NCI-H1436 treated with DMSO at 0.1 percent for 48 hours (cell line): ENCODE measurements at regions not wholly inside any gene's neighbourhood (a gene's known extent, or its start where the extent isn't known, plus 50 kb on each side); places are given as distances from the start of the nearest gene placed in this dataset.

Experiments
- DNase-seq: peaks from one replicate; lab custom pipeline; 2025; lab: John Stamatoyannopoulos, UW

DNA sequence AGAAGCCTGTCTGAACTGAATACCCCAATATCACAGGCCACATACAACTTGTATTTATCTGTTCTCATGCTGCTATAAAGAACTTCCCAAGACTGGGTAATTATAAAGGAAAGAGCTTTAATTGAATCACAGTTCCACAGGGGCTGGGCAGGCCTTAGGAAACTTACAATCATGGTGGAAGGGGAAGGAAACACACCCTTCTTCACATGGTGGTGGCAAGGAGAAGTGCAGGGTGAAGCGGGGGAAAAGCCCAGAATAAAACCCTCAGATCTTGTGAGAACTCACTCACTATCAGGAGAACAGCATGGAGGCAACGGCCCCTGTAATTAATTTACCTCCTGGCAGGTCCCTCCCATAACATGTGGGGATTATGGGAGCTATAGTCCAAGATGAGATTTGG lies 50.3 kb upstream of the FNDC1 start:
- DNase-seq, result no peak

DNA sequence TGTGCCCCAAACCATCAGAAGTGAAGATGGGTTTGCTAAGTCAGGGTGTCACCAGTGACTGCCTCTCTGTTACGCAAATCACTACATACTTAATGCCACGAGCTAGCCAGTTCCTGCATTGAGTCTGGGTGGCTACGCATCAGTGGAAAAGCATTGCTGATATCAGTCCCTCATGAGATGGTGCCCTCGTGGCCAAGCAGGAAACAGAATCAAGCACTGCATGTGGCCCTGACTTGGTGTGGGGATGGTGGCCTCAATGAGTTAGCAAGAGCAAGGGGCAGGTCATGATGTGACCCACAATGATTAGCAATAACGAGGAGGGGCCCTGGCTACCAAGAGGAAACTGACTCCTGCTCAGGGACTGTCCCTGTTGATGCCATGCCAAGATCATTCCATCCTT lies 51.6 kb upstream of the FNDC1 start:
- no peak for DNase-seq

DNA sequence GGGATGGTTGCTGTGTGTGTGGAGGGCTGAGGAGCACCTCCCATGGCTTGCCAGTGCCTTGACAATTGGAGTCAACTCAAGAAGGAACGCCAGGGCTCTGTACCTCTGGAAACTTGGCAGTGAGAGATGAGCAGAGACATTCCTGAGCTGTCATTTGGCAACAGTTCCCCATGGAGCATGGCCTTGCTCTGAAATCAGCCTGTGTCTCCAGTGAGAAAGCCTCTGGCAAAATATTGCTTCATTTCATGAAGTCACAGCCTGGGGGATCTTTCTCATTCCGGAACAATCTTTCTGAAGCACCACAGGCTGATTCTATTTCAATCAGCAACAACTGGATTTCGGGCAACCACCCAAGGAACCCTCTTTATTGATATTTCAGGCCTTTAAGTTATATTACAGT lies 52.2 kb upstream of the FNDC1 start:
- no peak for DNase-seq

DNA sequence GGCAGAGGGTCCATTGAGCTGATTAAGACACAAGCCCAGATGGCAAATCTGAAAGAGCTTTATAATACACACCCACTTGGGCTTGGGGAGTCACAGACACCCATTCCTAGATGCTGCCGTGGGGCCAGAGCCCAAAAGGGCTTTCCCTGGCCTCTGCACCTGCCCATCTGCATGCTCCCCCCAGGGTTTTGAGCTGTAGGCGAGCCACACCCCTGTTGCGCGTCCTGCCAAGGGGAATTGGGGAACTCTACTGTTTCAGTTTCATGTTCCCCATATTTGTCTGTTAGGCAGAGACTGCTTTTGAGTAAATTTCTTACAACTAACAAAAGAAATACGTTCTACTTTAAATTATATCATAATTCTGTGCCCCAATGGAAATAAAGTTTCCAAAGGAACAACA lies 52.9 kb upstream of the FNDC1 start:
- DNase-seq, result no peak

DNA sequence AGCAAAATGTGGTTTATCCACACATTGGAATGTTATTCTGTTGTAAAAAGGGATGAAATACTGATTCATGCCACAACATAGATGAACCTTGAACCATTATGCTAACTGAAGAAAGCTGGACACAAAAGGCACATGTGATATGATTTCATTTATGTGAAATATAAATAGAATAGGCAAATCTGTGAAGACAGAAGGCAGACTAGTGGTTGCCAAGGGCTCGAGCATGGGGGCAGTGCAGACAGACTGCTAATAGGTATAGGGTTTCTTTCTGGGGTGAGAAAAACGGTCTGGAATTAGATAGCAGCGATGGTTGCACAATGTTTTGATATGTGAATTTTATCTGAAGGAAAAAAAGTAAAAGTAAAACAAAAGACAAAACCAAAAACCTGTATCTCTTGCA lies 54.6 kb upstream of the FNDC1 start:
- no peak for DNase-seq

DNA sequence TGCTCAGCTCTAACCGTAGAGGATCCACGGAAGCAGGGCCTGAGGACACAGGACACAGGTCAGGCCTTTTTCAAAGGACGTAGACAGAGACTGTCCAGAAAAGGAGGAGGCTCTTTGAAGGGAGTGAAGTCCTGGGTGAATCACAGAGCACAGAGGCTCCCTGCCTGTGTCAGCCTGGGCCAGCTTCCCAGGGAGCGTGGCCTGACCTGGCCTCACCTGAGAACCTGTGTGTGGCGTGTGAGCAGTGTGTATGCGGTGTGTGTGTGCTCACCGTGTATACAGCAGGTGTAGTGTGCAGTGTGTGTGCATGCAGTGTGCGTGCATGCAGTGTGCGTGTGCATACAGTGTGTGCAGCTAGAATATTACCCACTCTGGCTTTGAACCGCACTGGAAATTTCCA lies 56.0 kb upstream of the FNDC1 start:
- DNase-seq, result no peak

DNA sequence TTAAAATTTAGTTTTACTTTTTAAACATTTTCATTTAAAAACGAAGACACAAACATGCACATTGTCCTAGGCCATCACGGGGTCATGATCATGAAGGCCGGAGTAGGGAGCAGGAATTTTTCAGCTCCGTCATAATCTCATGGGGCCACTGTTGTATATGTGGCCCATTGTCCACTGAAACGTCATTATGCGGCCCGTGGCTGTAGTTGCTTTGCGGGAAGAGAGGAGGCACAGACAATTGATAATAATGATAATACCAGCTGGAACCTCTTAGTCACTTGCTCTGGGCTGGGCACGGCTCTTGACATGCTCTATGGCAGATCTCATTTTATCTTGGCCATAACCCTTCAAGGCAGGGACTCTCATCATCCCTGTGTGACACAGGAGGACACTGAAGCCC lies 56.5 kb upstream of the FNDC1 start:
- DNase-seq, result no peak

DNA sequence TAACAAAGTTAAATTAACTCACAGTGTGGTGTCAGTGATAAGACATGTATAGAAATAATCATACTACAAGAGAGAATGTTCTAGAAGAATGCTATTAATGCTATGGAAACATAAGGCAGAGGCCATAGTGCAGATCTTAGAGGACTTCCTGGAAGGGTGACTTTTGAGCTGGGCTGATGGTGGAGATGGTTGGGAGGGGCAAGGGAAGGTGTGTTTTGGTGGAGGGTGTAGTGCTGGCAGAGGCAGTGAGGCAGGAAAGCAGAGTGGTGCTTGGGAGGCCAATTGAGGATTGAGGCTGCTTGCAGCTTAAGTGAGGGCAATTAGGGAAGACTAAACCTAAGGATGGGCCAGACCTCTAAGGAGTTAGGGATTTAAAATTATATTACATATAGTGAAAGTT lies 58.5 kb upstream of the FNDC1 start:
- no peak for DNase-seq

DNA sequence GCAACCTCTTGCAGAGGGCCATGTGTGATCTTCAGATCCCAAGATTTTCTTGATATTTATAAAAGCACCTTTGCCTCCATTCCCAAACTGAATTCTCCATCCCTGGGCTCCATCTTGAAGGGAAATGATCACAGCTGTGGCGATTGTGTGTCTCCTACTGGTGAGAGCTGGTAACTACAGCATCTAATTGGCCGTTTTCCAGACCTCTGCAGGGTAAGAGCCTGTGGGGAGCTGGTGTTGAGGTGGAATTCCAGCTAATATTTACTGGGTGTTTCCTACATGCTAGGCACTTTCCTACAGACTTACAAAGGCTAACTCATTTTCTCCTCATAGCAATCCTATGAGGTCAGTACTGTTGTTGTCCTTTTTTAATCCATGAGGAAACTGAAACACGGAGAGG lies 59.2 kb upstream of the FNDC1 start:
- DNase-seq, result no peak

DNA sequence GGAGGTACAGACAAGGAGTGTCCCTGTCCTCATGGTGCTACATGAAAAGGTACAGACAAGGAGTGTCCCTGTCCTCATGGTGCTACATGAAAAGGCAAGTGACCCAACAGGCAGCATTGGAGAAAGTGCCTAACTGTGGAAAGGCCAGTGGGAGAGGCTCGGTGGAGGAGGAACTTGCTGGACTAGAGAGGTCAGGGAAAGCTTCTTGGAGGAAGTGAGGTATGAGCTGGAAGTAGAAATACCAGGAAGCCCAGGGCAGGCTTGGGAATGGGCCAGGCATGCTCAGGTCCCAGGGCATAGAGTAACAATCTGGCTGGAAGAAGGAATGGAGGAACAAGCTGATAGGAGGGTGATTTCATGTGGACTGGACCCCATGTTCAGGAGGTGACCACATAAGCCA lies 59.8 kb upstream of the FNDC1 start:
- no peak for DNase-seq

DNA sequence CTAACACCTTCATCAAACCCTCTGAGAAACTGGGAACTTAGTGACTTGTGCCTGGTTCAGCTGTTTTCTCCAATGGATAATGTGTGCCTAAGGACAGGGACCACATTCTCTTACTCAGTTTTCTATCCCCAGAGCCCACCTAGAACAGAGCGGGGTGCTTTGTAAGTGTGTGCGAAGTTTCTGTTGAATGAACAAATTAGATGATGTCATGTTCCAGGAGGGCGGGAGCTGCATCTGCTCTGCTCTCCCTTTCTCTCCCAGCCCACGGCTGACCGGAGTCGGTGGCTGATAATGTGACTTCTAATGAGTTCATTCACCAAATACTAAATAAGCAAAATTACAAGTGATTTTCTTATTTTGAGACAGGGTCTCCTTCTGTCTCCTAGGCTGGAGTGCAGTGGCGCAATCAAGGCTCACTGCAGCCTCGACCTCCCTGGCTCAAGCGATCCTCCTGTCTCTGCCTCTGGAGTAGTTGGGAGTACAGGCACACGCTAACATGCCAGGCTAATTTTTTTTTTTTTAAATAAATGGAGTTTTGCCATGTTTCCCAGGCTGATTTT lies 60.7 kb upstream of the FNDC1 start:
- no peak for DNase-seq

DNA sequence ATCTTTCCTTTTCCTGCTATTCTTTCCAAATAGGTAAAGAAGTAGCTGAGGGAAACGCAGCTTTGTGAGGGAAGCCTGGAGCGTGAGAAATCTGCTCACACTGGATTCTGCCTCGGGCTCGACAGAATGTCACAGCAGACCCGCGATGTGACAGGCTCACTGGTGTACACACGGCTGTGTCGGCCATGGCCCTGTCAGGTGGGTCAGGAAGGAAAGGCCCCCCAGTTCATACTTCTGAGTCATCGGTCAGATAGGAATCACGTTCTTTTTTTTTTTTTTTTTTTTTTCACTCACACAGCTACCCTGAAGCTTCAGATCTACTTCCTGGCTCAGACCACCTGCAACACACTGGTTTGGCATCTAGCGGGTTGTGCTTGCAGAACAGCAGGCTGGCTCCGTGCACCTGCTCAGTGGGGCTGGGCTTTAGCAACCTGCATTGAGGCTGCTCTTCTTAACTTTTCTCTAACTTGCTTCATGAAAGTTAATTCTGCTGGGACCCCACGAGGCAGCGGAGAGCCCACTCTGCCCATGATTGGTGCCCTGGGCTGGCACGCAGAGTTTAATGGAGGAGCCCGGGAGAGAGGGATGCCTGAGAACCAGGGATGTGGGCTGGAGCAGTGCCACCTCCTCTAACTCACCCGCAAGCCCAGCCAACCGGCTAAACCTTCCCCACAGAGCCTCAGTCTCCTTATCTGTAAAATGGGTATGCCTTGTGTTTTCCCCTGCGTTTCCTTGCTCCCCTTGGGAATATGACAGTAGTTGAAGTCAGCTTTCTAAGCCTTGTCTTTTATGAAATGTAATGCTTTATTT lies 61.5 kb upstream of the FNDC1 start:
- no peak for DNase-seq

DNA sequence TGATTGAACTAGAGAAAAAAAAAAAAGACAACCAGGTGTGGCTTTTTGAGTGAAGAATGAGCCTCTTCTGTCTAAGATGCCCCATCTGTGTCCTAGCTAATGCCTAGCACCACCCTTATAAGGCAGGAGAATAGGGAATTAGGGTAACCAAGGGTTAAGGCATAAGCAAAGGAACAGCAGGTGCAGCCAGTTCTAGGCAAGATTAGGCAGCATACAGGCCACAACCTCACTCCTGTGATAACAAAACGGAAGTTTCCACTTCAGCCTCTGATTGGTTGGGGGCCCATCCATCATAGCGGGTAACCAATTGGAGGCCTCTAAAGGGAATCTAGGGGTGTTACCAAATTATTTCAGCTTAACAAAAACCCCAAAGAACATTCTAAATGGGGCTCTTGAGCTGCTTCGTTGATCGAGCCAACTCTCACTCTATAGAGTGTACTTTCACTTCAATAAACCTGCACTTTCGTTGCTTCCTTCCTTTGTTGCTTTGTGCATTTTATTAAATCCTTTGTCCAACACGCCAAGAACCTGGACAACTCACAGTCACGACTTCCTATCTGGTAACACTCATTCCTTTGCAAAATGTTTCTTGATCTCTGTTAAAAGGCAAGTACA lies 61.9 kb upstream of the TAGAP start:
- peak; percentile 70 for DNase-seq

DNA sequence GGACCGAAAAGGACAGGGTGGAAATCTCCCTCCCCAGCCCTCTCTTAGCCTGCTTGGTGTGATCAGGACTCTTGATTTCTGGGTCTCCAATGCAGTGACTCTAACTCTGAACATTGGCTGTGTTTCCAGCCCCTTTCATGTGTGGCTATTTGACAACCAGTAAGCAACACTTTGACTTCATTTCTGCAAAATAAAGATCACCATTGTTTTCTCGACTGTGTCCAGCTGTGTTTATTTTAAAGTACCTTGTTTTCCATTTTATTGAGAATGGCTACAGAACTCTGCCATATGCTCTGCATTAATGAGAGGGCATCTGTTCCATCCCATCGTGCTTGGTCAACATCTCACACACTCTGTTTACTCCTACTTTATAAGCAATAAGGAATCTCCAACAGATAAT lies 60.9 kb upstream of the TAGAP start:
- DNase-seq, result no peak

DNA sequence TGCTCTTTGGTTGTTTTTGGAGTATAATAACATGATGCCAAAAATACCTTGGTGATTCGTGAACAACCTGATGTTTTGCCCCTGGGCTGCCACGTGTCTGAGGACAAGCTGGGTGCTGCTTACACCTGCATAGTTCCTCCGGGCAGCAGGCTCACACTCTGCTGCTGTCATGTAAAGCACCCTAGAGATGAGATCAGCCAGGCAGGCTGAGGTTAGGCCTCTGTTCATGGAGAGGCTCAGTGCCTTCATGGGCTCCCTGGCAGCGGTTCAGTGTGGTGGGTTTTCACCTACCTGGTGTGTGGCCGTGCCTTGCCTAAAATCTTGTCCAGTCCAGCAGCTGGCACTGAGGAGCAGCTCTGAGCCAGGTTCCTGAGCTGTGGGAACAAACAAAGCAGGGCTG lies 60.1 kb upstream of the TAGAP start:
- DNase-seq, result no peak

DNA sequence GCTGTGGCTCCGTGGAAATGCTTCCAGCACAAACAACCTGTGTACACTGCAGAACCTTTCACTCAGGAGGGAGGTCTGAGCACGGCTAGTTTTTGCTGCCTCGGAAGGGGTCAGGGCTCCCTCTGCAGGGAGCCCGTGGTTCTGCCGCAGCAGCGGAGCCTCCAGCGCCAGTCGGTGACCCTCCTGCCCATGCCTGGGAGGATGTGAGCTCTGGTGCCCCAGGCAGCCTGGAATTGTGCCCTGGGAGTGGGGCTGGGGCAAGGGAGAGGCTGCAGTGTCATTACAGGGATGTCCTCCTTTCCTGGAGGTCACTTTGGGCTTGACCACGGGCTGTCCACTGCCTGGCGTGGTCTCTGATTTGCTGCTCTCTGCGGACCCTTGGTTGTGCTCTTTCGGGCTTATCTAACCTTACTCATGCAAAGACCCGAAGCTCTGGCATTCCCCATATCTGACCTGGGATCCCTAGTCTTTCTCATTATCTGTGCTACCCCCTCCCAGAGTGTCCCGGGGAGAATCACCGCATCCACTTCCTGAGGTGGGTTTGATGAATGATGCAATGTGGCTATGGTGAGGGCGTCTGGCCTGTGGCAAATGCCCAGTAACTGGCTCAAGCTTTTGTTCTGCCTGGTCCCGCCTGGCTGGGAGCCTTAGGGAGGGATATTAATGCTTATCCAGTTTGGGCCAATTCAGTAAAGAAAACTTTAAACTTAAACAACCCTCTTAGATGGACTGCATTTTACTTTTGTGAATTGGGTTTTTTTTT lies 59.6 kb upstream of the TAGAP start:
- DNase-seq, result no peak

DNA sequence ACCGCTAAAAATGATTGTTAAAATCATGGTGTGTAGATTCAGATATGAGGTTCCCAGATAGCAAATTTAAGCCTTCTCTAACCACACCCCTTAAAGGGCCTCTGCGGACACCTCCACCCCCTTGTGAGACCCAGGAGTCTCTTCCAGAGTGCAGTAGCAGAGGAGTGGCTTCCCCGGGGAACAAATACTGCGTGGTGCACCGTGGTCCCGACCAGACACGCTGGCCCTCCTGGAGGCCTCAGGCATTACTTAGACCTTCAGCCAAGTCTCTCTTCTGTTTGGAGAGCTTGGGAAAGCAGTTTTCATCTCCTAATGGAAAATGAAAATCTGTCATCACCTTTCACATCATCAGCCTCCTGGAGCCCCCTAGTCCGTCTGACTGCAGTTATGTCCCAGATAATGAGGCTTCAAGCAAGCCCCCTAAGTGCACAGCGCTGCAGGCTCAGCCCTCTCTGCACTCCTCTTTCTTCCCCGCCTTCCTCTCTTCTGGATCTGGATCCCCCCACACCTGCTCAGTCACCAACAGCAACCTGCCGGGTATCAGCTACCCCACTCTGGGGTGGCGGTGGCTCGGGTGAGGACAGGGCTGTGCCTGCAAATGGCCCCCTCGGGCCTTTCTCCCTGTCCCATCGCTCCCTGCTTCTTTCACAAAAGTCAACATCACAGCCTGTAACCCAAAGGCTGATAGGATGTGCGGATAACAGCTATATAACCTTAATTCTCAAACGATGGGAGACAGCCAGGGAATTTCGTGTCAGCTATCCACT lies 58.8 kb upstream of the TAGAP start:
- no peak for DNase-seq

DNA sequence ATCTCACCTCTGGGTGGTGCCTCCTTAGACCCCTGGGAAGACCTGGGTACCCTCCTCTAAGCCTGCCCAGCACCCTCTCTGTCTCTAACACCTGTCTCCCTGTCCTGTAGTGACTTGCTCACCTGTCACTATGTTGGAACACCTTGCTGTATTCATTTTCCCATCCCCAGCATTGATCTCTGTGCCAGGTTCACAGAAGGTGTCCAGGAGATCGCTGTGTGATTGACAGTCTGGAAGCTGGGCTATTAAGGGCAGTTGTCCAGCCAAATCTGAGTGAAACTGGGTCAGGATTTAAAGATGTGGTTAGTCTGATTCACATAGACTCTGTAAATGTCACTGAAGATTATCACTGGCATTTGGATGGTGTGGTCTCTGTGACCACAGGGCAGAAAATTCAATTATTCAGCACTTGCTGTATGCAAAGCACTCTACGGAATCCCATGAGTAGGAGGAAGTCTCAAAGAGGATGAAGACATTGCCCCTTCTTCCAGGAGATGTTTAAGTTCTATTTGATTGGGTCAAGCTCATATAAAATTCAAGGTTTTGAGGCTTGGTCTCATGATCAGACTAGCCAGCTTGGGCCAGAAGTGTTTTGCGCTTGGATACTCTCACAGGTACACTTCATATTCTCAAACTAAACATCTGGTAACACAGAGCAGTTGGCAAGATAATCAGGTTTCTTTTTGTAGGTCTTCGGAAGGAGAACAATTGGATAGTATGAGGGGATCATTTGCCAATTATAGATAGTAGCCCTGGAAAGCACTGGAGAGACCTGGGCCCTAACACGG lies 57.8 kb upstream of the TAGAP start:
- no peak for DNase-seq

DNA sequence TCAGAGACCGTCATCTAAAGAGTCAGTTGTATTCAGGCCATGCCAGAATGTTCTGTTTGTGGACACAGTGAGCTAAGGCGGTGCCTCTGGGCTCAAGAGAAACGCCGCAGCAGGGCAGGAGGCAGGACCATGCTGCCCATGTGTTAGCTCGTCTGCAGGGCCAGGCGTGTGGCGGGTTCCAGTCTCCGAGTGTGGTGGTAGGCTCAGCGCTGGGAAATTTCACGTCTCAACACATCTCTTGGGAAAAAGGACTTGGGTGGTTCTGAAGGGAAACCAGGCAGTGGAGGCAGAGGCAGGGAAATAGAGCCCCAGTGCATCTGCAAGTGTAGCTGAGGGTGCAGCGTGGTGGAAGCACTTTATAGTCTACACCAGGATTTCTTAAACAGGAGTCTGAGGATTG lies 56.9 kb upstream of the TAGAP start:
- DNase-seq, result no peak

DNA sequence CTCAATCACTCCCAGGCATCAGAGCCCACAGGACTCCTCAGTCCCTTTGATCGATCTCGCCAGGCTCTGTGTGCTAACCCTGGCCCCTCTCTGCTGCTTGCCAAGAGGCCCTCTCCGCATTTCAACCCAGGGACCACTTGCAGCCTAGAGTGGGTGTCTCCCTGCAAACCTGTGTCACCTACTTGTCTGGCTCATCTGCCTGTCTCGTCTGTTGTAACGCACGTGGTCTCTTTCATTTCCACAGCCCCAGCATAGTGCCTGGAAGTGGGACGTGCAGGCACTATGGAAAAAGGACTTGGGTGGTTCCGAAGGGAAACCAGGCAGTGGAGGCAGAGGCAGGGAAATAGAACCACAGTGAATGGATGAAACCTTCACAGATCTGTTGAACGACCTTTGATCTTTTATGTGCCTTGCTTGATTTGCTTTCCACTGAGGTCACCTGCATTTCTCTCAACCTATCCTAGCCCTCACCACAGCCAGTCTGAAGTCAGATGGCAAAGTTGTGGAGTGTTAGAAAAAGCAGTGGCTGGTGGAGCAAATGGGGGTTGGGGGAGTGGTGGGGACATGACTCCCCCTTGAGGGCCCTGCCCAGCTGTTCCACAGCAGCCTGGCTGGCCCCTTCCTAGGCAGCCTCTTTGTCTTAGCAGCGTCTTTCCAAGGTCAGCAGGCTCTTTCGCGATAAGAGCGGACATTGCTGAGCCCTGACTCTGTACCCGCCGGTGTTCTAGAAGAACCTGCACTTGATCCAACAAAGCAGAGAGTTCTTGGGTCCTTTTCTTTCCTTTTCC lies 55.8 kb upstream of the TAGAP start:
- DNase-seq, result no peak

DNA sequence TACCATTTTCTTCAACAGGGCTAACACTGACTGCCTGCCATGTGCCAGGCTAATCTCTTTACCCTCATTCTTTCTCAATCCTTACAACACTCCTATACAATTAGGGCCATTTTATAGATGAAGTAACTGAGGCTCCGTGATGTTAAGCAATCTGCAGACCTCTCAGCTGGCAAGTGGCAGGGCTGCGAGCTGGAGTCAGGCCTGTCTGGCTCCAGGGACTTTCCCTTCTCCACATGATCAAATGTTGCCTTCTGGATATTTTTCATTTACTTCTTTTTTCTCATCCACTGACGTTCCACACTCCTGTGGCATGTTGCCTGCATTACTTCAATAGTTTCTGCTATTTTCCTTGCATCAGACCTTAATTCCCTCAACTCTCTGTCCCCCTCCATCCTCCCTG lies 55.2 kb upstream of the TAGAP start:
- no peak for DNase-seq
